Right lobe of liver (tissue), 6 donors: ENCODE measurements at regions not wholly inside any gene's neighbourhood (a gene's known extent, or its start where the extent isn't known, plus 50 kb on each side); places are given as distances from the start of the nearest gene placed in this dataset.

ENCODE experiments used
- ATAC-seq, 4 donors: fragments of 200-7000 bp; cut with Tn5 transposase; one replicate each; pipeline ENCODE4 v1.9.1; 2020; ENCODE audit warnings: mild to moderate bottlenecking in 4 of 4, moderate library complexity in 4 of 4
- DNase-seq, 3 donors: peaks; one replicate each; pipeline ENCODE4 v3.0.0-alpha.2; 2020
- H3K27ac ChIP-seq, 3 donors: fragments of 200-600 bp; one replicate each; pipeline ENCODE4 v1.8.0; 2022
- H3K27me3 ChIP-seq, 2 donors: fragments of 200-600 bp; one replicate each; pipeline ENCODE4 v1.8.0; 2022
- H3K36me3 ChIP-seq, 4 donors: fragments of 200-600 bp; sonication (generic) in 1 of 4; one replicate each; pipeline versions ENCODE4 v1.5.1 to v1.8.0; 2017 to 2022; ENCODE audit warnings: control low read depth in 1 of 4
- H3K4me1 ChIP-seq, 4 donors: fragments of 200-600 bp; sonication (generic) in 1 of 4; one replicate each; pipeline versions ENCODE4 v1.5.1 to v1.8.0; 2017 to 2022; ENCODE audit warnings: control low read depth in 1 of 4
- H3K4me3 ChIP-seq, 3 donors: fragments of 200-600 bp; one replicate each; pipeline ENCODE4 v1.8.0; 2022
- H3K9me3 ChIP-seq, 4 donors: fragments of 200-600 bp; sonication (generic) in 1 of 4; one replicate each; pipeline versions ENCODE4 v1.5.1 to v1.8.0; 2017 to 2022; ENCODE audit warnings: control low read depth in 1 of 4
- POLR2A ChIP-seq: fragments of 450-650 bp; IDR thresholded peaks from one replicate; pipeline ENCODE4 v1.6.1; 2017; ENCODE audit warnings: antibody characterized with exemption, mild to moderate bottlenecking
- WGBS: methylation state at CpG from one replicate; pipeline ENCODE4 v1.1.6; 2018; ENCODE audit warnings: low coverage, low lambda C conversion rate; ENCODE audit not compliant: insufficient coverage; ENCODE audit errors: missing lambda C conversion rate; 5-methylcytosine and 5-hydroxymethylcytosine counted together
- intact Hi-C, 2 donors: fragments of 100-400 bp; cut with DNase I; formaldehyde crosslinking; loops; one replicate each; pipeline versions ENCODE4 v1.11.2 to v1.14.1; 2022
- TF ChIP-seq, protein P1 (sequence below), 4 donors: fragments of 200-600 bp in 3 of 4; fragments of 450-650 bp in 1 of 4; IDR thresholded peaks; one replicate each; pipeline versions ENCODE4 v1.5.1 to v1.8.0; 2016 to 2022; ENCODE audit warnings: antibody characterized with exemption in 4 of 4, mild to moderate bottlenecking in 2 of 4
- donor health status: DM: no; HTN: yes; CAD: no.
- donor health status: DM: no; HTN: no; CAD: no.
- donor health status: DM: no; HTN: no; CAD: no.
- donor health status: DM: no; HTN: yes; CAD: no.
- donor health status: DM: no; HTN: yes; CAD: no.

DNA sequence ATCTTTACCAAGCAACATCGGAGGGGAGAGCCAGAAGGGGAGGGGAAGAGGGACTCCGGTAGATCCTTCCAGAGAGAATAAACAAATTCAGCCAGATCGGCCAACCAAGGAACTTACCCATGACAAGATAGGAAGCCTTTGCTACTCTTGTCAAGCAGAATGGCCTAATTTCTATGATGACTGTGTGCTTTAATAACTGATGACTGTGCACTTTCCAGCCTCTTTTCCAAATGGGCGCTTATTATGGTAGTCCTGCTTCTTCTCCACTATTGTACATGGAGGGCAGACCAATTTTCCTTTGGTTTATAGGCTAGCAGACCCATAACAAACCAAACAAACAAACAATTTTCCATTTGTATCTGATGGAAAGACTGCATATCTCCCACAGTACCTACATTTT is 163.8 kb upstream of the RFX3 start:
- intact Hi-C loops: no loop called here
- H3K4me3 ChIP-seq: no peak overlapping the region
- H3K4me1 ChIP-seq: no peaks in the 10 kb centered on the region
- no peak for DNase-seq
- no peak overlapping the region for H3K27ac ChIP-seq
- 86% methylated on average over 2 of the region's 4 CpGs for WGBS
- no peak for ATAC-seq
- no peaks in the 10 kb centered on the region for H3K36me3 ChIP-seq
- H3K9me3 ChIP-seq: no peaks in the 10 kb centered on the region
- H3K27me3 ChIP-seq: no peaks in the 10 kb centered on the region
- TF ChIP-seq, protein P1, sequence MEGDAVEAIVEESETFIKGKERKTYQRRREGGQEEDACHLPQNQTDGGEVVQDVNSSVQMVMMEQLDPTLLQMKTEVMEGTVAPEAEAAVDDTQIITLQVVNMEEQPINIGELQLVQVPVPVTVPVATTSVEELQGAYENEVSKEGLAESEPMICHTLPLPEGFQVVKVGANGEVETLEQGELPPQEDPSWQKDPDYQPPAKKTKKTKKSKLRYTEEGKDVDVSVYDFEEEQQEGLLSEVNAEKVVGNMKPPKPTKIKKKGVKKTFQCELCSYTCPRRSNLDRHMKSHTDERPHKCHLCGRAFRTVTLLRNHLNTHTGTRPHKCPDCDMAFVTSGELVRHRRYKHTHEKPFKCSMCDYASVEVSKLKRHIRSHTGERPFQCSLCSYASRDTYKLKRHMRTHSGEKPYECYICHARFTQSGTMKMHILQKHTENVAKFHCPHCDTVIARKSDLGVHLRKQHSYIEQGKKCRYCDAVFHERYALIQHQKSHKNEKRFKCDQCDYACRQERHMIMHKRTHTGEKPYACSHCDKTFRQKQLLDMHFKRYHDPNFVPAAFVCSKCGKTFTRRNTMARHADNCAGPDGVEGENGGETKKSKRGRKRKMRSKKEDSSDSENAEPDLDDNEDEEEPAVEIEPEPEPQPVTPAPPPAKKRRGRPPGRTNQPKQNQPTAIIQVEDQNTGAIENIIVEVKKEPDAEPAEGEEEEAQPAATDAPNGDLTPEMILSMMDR (IDR thresholded peaks at IDR 0.05): no peak
- TF ChIP-seq POLR2A: no peak

DNA sequence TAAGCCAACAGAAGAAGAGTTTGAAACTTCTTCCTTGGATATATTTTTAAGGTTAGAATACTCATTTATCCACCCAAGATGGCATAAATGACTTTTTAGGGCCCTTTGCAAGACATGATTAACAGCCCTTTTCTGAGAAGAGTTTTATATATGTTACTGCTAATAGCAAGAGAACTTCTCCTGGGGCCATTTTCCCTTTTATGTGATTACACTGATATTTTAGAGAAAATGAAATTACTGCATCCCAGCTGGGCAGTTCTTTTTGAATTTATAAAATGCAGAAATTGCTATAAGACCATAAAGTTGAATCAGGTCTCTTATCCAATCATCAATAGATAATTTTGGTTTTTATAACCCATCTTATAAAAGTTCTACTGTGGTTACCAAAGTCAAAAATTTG is 161.3 kb upstream of the RFX3 start:
- no peak overlapping the region for H3K27ac ChIP-seq
- H3K36me3 ChIP-seq: no peaks in the 10 kb centered on the region
- no peak for DNase-seq
- TF ChIP-seq, protein P1 (IDR thresholded peaks at IDR 0.05): no peak
- TF ChIP-seq POLR2A: no peak
- H3K4me1 ChIP-seq: no peaks in the 10 kb centered on the region
- intact Hi-C loops: no loop called here
- no peak overlapping the region for H3K4me3 ChIP-seq
- H3K9me3 ChIP-seq: no peaks in the 10 kb centered on the region
- ATAC-seq: no peak
- H3K27me3 ChIP-seq: no peaks in the 10 kb centered on the region

DNA sequence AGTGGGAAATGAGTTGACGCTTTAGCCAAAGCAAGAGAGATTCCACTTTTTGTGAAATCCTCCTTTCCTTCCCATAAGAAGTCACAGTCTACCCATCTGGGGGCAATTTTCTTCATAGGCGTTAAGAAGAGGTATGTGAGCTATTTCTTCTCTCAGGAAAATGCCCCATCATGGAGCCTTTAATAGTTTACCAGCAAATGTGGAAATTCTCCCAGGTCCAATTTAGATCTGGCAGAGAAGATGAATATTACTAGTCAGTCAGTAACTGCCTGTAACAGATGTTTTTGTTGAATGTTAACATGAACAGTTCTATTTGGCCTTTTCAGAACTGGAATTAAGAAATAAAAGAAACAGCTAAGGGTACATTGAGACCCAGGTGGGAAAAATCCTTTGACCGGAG is 156.4 kb upstream of the RFX3 start:
- no peak overlapping the region for H3K27ac ChIP-seq
- H3K36me3 ChIP-seq: no peaks in the 10 kb centered on the region
- no peaks in the 10 kb centered on the region for H3K27me3 ChIP-seq
- ATAC-seq: no peak
- intact Hi-C loops: no loop called here
- TF ChIP-seq, protein P1 (IDR thresholded peaks at IDR 0.05): no peak
- no peak for TF ChIP-seq POLR2A
- no peak overlapping the region for H3K4me3 ChIP-seq
- no peak for DNase-seq
- 84% methylated on average over 3 of the region's 3 CpGs for WGBS
- no peaks in the 10 kb centered on the region for H3K9me3 ChIP-seq
- H3K4me1 ChIP-seq: no peaks in the 10 kb centered on the region

DNA sequence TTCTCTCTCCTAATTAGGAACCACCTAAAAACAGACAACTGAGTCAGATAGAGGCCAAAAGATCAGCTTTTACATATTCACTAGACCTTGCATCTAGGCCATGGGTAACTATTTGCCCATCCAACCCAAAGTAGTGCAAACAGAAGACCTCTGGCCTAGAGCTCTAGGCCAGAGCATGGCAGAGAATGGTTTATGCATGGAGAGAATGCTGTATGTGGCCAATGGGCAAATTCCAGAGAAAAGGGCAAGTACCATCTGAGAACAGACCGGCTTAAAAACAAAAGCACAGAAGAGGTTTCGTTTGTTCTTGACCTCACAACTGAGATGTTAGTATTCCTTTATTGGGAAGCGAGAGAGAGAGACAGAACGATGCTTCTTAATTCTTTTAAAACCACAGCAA is 151.7 kb upstream of the RFX3 start:
- Histone ChIP-seq H3K27ac (no peak overlapping the region), H3K4me1 (no peaks in the 10 kb centered on the region), H3K4me3 (no peak overlapping the region), H3K27me3 (no peaks in the 10 kb centered on the region), H3K36me3 (no peaks in the 10 kb centered on the region), H3K9me3 (no peaks in the 10 kb centered on the region)
- no peak for TF ChIP-seq POLR2A
- TF ChIP-seq, protein P1 (IDR thresholded peaks at IDR 0.05): no peak
- intact Hi-C loops: no loop called here
- no peak for DNase-seq
- WGBS: 94% methylated on average over 4 of the region's 4 CpGs
- no peak for ATAC-seq

DNA sequence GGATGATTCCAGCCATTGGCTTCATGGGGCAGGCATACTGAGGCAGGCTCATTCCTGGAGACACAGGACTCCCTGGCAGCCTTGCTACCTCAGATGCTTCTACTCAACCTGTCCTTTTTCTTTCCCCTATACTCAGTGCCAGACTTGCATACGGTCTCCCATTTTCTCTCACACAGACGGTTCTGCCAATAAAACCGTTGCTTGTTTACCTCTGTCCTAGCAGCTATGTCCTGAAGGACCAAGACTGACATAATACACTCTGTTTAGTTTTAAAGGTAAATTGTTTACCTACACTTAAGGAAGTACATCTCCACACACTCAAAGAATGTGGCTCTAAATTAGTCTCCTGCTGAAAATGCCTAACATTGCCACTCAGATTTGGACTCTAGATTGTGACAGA is 151.0 kb upstream of the RFX3 start:
- Histone ChIP-seq H3K4me1 (no peaks in the 10 kb centered on the region), H3K27me3 (no peaks in the 10 kb centered on the region), H3K4me3 (no peak overlapping the region), H3K27ac (no peak overlapping the region), H3K36me3 (no peaks in the 10 kb centered on the region), H3K9me3 (no peaks in the 10 kb centered on the region)
- no peak for DNase-seq
- intact Hi-C loops: no loop called here
- 69% methylated on average over 3 of the region's 3 CpGs for WGBS
- TF ChIP-seq, protein P1 (IDR thresholded peaks at IDR 0.05): no peak
- TF ChIP-seq POLR2A: no peak
- ATAC-seq: no peak
